Neural progenitor cell (in vitro differentiated cells): ENCODE measurements at regions not wholly inside any gene's neighbourhood (a gene's known extent, or its start where the extent isn't known, plus 50 kb on each side); places are given as distances from the start of the nearest gene placed in this dataset.

Source experiments
- EZH2 ChIP-seq: fragments of 200-600 bp; sonication (generic); IDR thresholded peaks from 2 replicates; pipeline ENCODE4 v1.6.1; 2017; ENCODE audit warnings: antibody characterized with exemption, mild to moderate bottlenecking, moderate library complexity
- TF ChIP-seq, protein P1 (sequence below): fragments of 200-600 bp; sonication (generic); IDR thresholded peaks from 2 replicates; pipeline ENCODE4 v1.5.1; 2017; ENCODE audit warnings: antibody characterized with exemption, mild to moderate bottlenecking

DNA sequence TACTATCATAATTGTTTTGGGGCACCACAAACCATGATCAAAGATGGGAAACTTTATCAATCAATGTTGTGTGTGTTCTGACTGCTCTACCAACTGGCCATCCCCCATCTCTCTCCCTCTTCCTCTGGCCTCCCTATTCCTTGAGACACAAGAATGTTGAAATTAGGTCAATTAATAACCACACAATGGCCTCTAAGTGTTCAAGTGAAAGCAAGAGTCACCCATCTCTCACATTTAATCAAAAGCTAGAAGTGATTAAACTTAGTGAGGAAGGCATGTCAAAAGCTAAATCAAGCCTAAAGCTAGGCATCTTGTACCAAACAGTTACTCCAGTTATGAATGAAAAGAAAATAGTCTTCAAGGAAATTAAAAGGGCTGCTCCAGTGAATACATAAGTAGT, 390.3 kb upstream of the NFIA start:
- TF ChIP-seq, protein P1, sequence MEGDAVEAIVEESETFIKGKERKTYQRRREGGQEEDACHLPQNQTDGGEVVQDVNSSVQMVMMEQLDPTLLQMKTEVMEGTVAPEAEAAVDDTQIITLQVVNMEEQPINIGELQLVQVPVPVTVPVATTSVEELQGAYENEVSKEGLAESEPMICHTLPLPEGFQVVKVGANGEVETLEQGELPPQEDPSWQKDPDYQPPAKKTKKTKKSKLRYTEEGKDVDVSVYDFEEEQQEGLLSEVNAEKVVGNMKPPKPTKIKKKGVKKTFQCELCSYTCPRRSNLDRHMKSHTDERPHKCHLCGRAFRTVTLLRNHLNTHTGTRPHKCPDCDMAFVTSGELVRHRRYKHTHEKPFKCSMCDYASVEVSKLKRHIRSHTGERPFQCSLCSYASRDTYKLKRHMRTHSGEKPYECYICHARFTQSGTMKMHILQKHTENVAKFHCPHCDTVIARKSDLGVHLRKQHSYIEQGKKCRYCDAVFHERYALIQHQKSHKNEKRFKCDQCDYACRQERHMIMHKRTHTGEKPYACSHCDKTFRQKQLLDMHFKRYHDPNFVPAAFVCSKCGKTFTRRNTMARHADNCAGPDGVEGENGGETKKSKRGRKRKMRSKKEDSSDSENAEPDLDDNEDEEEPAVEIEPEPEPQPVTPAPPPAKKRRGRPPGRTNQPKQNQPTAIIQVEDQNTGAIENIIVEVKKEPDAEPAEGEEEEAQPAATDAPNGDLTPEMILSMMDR: no peak
- no peak for TF ChIP-seq EZH2
